Neural cell (in vitro differentiated cells): ENCODE measurements at regions not wholly inside any gene's neighbourhood (a gene's known extent, or its start where the extent isn't known, plus 50 kb on each side); places are given as distances from the start of the nearest gene placed in this dataset.

Experiments used
- EP300 ChIP-seq: fragments of 450-650 bp; conservative IDR thresholded peaks from 2 replicates; pipeline ENCODE4 v1.6.1; 2014; ENCODE audit warnings: antibody characterized with exemption, mild to moderate bottlenecking, moderate library complexity; ENCODE audit not compliant: poor library complexity, severe bottlenecking
- EZH2 ChIP-seq: fragments of 200-600, 300-800 bp; shearing (Covaris generic), sonication (generic); IDR thresholded peaks from 2 replicates; pipeline ENCODE4 v1.6.1; 2014; ENCODE audit warnings: antibody characterized with exemption, low read length, borderline replicate concordance, mild to moderate bottlenecking; ENCODE audit not compliant: insufficient read depth, poor library complexity, severe bottlenecking
- POLR2AphosphoS5 ChIP-seq: IDR thresholded peaks from 2 replicates; pipeline ENCODE4 v1.6.1; 2012
- REST ChIP-seq: IDR thresholded peaks from 2 replicates; pipeline ENCODE4 v1.6.1; 2012; ENCODE audit warnings: borderline replicate concordance
- TAF1 ChIP-seq: IDR thresholded peaks from 2 replicates; pipeline ENCODE4 v1.6.1; 2012; ENCODE audit warnings: low read depth
- TF ChIP-seq, protein P1 (sequence below): fragments of 450-650 bp; IDR thresholded peaks from 2 replicates; pipeline ENCODE4 v1.5.1; 2014; ENCODE audit warnings: antibody characterized with exemption, mild to moderate bottlenecking, moderate library complexity; ENCODE audit not compliant: poor library complexity, severe bottlenecking

- TF ChIP-seq, protein P1, sequence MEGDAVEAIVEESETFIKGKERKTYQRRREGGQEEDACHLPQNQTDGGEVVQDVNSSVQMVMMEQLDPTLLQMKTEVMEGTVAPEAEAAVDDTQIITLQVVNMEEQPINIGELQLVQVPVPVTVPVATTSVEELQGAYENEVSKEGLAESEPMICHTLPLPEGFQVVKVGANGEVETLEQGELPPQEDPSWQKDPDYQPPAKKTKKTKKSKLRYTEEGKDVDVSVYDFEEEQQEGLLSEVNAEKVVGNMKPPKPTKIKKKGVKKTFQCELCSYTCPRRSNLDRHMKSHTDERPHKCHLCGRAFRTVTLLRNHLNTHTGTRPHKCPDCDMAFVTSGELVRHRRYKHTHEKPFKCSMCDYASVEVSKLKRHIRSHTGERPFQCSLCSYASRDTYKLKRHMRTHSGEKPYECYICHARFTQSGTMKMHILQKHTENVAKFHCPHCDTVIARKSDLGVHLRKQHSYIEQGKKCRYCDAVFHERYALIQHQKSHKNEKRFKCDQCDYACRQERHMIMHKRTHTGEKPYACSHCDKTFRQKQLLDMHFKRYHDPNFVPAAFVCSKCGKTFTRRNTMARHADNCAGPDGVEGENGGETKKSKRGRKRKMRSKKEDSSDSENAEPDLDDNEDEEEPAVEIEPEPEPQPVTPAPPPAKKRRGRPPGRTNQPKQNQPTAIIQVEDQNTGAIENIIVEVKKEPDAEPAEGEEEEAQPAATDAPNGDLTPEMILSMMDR = no peak
- TF ChIP-seq EZH2 (no peak), POLR2AphosphoS5 (no peak), REST (no peak), TAF1 (no peak), EP300 (no peak)
Measured at GRCh38 chr2:83686863-83687262, 772.2 kb downstream of the SUCLG1 start.
